Loucy (cell line): ENCODE measurements at regions not wholly inside any gene's neighbourhood (a gene's known extent, or its start where the extent isn't known, plus 50 kb on each side); places are given as distances from the start of the nearest gene placed in this dataset.

ENCODE experiments used
- CTCF ChIP-seq: fragments of 200-600 bp; sonication (generic); conservative IDR thresholded peaks from 2 replicates; pipeline ENCODE4 v1.5.1; 2014; ENCODE audit warnings: mild to moderate bottlenecking, antibody characterized with exemption, low read length
- EZH2phosphoT487 ChIP-seq: fragments of 200-600 bp; IDR thresholded peaks from 2 replicates; pipeline ENCODE4 v1.6.1; 2018; ENCODE audit warnings: antibody characterized with exemption, mild to moderate bottlenecking, moderate library complexity, borderline replicate concordance

GRCh38 chr12:5099136-5099535, 55.5 kb downstream of the KCNA5 start:
- no peak for TF ChIP-seq CTCF
- TF ChIP-seq EZH2phosphoT487, result no peak
